GM23248 (cell line): ENCODE measurements at regions not wholly inside any gene's neighbourhood (a gene's known extent, or its start where the extent isn't known, plus 50 kb on each side); places are given as distances from the start of the nearest gene placed in this dataset.

ENCODE experiments used
- EZH2 ChIP-seq: fragments of 200-600 bp; sonication (generic); IDR thresholded peaks from 2 replicates; pipeline ENCODE4 v1.6.1; 2018; ENCODE audit warnings: antibody characterized with exemption, mild to moderate bottlenecking; ENCODE audit not compliant: insufficient read depth, poor library complexity, severe bottlenecking
- EZH2phosphoT487 ChIP-seq: fragments of 200-600 bp; sonication (generic); IDR thresholded peaks from 2 replicates; pipeline ENCODE4 v1.6.1; 2018; ENCODE audit warnings: antibody characterized with exemption, moderate library complexity, mild to moderate bottlenecking, low read depth; ENCODE audit not compliant: insufficient read depth

GRCh38 chr3:124410471-124410870 lies 319.8 kb upstream of the UMPS start:
- TF ChIP-seq EZH2 (no peak), EZH2phosphoT487 (no peak)
